ENCODE measurements at regions not wholly inside any gene's neighbourhood (a gene's known extent, or its start where the extent isn't known, plus 50 kb on each side); places are given as distances from the start of the nearest gene placed in this dataset.

GRCh38 chr11:92511522-92512203, 287.0 kb downstream of the FAT3 start:
- H3K4me2 ChIP-seq: no peak overlapping the region

GRCh38 chr11:92512204-92512569, 287.6 kb downstream of the FAT3 start:
- CTCF ChIA-PET: interaction anchor here (1.5 kb wide), 1 partner anchor 374 kb away, joined by 3 read pairs; no protein-coding TSS in a partner anchor
- H2AFZ ChIP-seq (ENCODE audit: low read depth): no peak overlapping the region
- no peaks in the 10 kb centered on the region for H4K20me1 ChIP-seq (ENCODE audit: insufficient read depth)
- POLR2A ChIA-PET: no interaction called here
- no peak overlapping the region for H3K4me3 ChIP-seq (ENCODE audit: low read depth in 2 of 2, low read length in 1 of 2)
- H3K36me3 ChIP-seq (replicated peaks in 1 of 2; ENCODE audit: control insufficient read depth in 1 of 2, insufficient read depth in 2 of 2, low read length in 1 of 2): no peaks in the 10 kb centered on the region
- H3K27me3 ChIP-seq (ENCODE audit: insufficient read depth): no peaks in the 10 kb centered on the region
- H3K9me2 ChIP-seq: no peaks in the 10 kb centered on the region
- no peaks in the 10 kb centered on the region for H3K79me2 ChIP-seq (ENCODE audit: insufficient read depth)
- no peaks in the 10 kb centered on the region for H3K4me1 ChIP-seq (ENCODE audit: control insufficient read depth in 1 of 2, insufficient read depth in 2 of 2, low read depth in 1 of 2, low read length in 1 of 2)
- no peaks in the 10 kb centered on the region for H3K9me3 ChIP-seq
- H3K27ac ChIP-seq (ENCODE audit: low read depth in 2 of 2, low read length in 1 of 2): no peak overlapping the region
- no peak overlapping the region for H3K9ac ChIP-seq
- DNase-seq: no peak
- no peak overlapping the region for H3K4me2 ChIP-seq
- H3F3A ChIP-seq (replicated peaks; ENCODE audit: insufficient read depth): no peaks in the 10 kb centered on the region
- TF ChIP-seq ZBTB33 (IDR thresholded peaks at IDR 0.05; ENCODE audit: borderline replicate concordance, low read depth): no peak
- no peak for TF ChIP-seq USF1 (IDR thresholded peaks at IDR 0.05; ENCODE audit: borderline replicate concordance, low read depth)
- no peak for TF ChIP-seq EZH2phosphoT487 (IDR thresholded peaks at IDR 0.05; ENCODE audit: borderline replicate concordance, low read depth)
- no peak for TF ChIP-seq CHD2 (IDR thresholded peaks at IDR 0.05; ENCODE audit: low read length, partially characterized antibody)
- TF ChIP-seq GABPA (IDR thresholded peaks at IDR 0.05; ENCODE audit: low read depth): no peak
- no peak for TF ChIP-seq MEF2A (IDR thresholded peaks at IDR 0.05; ENCODE audit: borderline replicate concordance, low read depth)
- TF ChIP-seq FOXM1 (IDR thresholded peaks at IDR 0.05; ENCODE audit: low read depth): no peak
- TF ChIP-seq REST (IDR thresholded peaks at IDR 0.05; ENCODE audit: low read depth, low read length): no peak
- TF ChIP-seq RAD21 (IDR thresholded peaks at IDR 0.05; ENCODE audit: low read length): no peak
- no peak for TF ChIP-seq YY1 (IDR thresholded peaks at IDR 0.05; ENCODE audit: low read depth)
- no peak for TF ChIP-seq RCOR1 (IDR thresholded peaks at IDR 0.05; ENCODE audit: low read length)
- no peak for TF ChIP-seq RXRA (IDR thresholded peaks at IDR 0.05; ENCODE audit: borderline replicate concordance, low read depth)

More at GRCh38 chr11:92511522-92512203, 287.0 kb downstream of the FAT3 start:
- no peak overlapping the region for H3K27ac ChIP-seq (ENCODE audit: low read depth in 2 of 2, low read length in 1 of 2)
- 43% methylated on average over 1 of the region's 1 CpG for WGBS (ENCODE audit: low lambda C conversion rate)
- ChIA-PET POLR2A (no interaction called here), CTCF (interaction anchor here (0.9 to 1.5 kb wide), 2 partner anchors 15 to 375 kb away, joined by 3 read pairs; no protein-coding TSS in a partner anchor)
- H3K9me3 ChIP-seq: no peaks in the 10 kb centered on the region
- DNase-seq: no peak
- no peak overlapping the region for H3K4me3 ChIP-seq (ENCODE audit: low read depth in 2 of 2, low read length in 1 of 2)
- H2AFZ ChIP-seq (ENCODE audit: low read depth): no peak overlapping the region
- TF ChIP-seq POLR2AphosphoS5 (IDR thresholded peaks at IDR 0.05; ENCODE audit: low read depth, low read length): no peak
- TF ChIP-seq SIN3A (IDR thresholded peaks at IDR 0.05; ENCODE audit: borderline replicate concordance, low read depth, low read length): no peak
- no peak for TF ChIP-seq CTCF (IDR thresholded peaks at IDR 0.05)
- no peak for TF ChIP-seq ELF1 (IDR thresholded peaks at IDR 0.05)
- TF ChIP-seq YY1 (IDR thresholded peaks at IDR 0.05; ENCODE audit: low read depth): no peak
- TF ChIP-seq JUND (IDR thresholded peaks at IDR 0.05): no peak
- TF ChIP-seq FOXM1 (IDR thresholded peaks at IDR 0.05; ENCODE audit: low read depth): no peak
- no peak for TF ChIP-seq RFX5 (IDR thresholded peaks at IDR 0.05; ENCODE audit: low read length)
- no peak for TF ChIP-seq TEAD4 (IDR thresholded peaks at IDR 0.05; ENCODE audit: borderline replicate concordance, insufficient read depth)
- no peaks in the 10 kb centered on the region for H3K27me3 ChIP-seq (ENCODE audit: insufficient read depth)
- H3F3A ChIP-seq (replicated peaks; ENCODE audit: insufficient read depth): no peaks in the 10 kb centered on the region
- H3K36me3 ChIP-seq (replicated peaks in 1 of 2; ENCODE audit: control insufficient read depth in 1 of 2, insufficient read depth in 2 of 2, low read length in 1 of 2): no peaks in the 10 kb centered on the region
- no peaks in the 10 kb centered on the region for H4K20me1 ChIP-seq (ENCODE audit: insufficient read depth)
- H3K79me2 ChIP-seq (ENCODE audit: insufficient read depth): no peaks in the 10 kb centered on the region
- H3K4me1 ChIP-seq (ENCODE audit: control insufficient read depth in 1 of 2, insufficient read depth in 2 of 2, low read depth in 1 of 2, low read length in 1 of 2): no peaks in the 10 kb centered on the region
- H3K9ac ChIP-seq: no peak overlapping the region
- H3K9me2 ChIP-seq: no peaks in the 10 kb centered on the region

Measured in SK-N-SH (cell line).